GM19452 (cell line): ENCODE measurements at regions not wholly inside any gene's neighbourhood (a gene's known extent, or its start where the extent isn't known, plus 50 kb on each side); places are given as distances from the start of the nearest gene placed in this dataset.
"Not testable (repeated sequence)": the region's sequence is repeated elsewhere in the genome, so short reads cannot be mapped to it uniquely, and the experiment has no call there.

Experiments used
- ATAC-seq: cut with Tn5 transposase; IDR thresholded peaks from one replicate; pipeline ENCODE4 v1.9.1; 2021; ENCODE audit not compliant: unreplicated experiment

- no peak for ATAC-seq
Measured at GRCh38 chr4:97309121-97309520, 834.2 kb downstream of the STPG2 start.

- ATAC-seq = no peak
Measured at GRCh38 chr4:97317201-97317600, 826.1 kb downstream of the STPG2 start.

GRCh38 chr4:97317671-97318070 is 825.6 kb downstream of the STPG2 start:
- no peak for ATAC-seq

GRCh38 chr4:97325751-97326150 is 817.5 kb downstream of the STPG2 start:
- ATAC-seq = not testable (repeated sequence)

- no peak for ATAC-seq
Measured at GRCh38 chr4:97330917-97331316, 812.4 kb downstream of the STPG2 start.

GRCh38 chr4:97334348-97334747 is 808.9 kb downstream of the STPG2 start:
- ATAC-seq = no peak

- no peak for ATAC-seq
Measured at GRCh38 chr4:97349468-97350186, 793.6 kb downstream of the STPG2 start.

GRCh38 chr4:97353876-97354275 is 789.4 kb downstream of the STPG2 start:
- no peak for ATAC-seq

- no peak for ATAC-seq
Measured at GRCh38 chr4:97359826-97360225, 783.5 kb downstream of the STPG2 start.

GRCh38 chr4:97360733-97361132 is 782.5 kb downstream of the STPG2 start:
- no peak for ATAC-seq

GRCh38 chr4:97367878-97368277 is 775.4 kb downstream of the STPG2 start:
- ATAC-seq = no peak

- no peak for ATAC-seq
Measured at GRCh38 chr4:97370568-97370967, 772.7 kb downstream of the STPG2 start.

GRCh38 chr4:97374526-97374925 is 768.8 kb downstream of the STPG2 start:
- ATAC-seq = no peak

GRCh38 chr4:97386969-97387368 is 756.3 kb downstream of the STPG2 start:
- no peak for ATAC-seq

- no peak for ATAC-seq
Measured at GRCh38 chr4:97394653-97395052, 748.6 kb downstream of the STPG2 start.

GRCh38 chr4:97396097-97396496 is 747.2 kb downstream of the STPG2 start:
- ATAC-seq = no peak

- no peak for ATAC-seq
Measured at GRCh38 chr4:97396605-97397004, 746.7 kb downstream of the STPG2 start.

GRCh38 chr4:97404876-97405523 is 738.3 kb downstream of the STPG2 start:
- ATAC-seq = no peak

GRCh38 chr4:97411356-97411755 is 731.9 kb downstream of the STPG2 start:
- ATAC-seq = no peak

GRCh38 chr4:97412331-97412730 is 730.9 kb downstream of the STPG2 start:
- ATAC-seq = no peak

- ATAC-seq = no peak
Measured at GRCh38 chr4:97414161-97414560, 729.1 kb downstream of the STPG2 start.

GRCh38 chr4:97432551-97432950 is 710.7 kb downstream of the STPG2 start:
- no peak for ATAC-seq
